Glutamatergic neuron (in vitro differentiated cells): ENCODE measurements at regions not wholly inside any gene's neighbourhood (a gene's known extent, or its start where the extent isn't known, plus 50 kb on each side); places are given as distances from the start of the nearest gene placed in this dataset.
"Not testable (repeated sequence)": the region's sequence is repeated elsewhere in the genome, so short reads cannot be mapped to it uniquely, and the experiment has no call there.

Experiments
- DNase-seq: peaks from one replicate; pipeline ENCODE4 v3.0.0; 2022
- H3K27ac Mint-ChIP-seq: one replicate; pipeline ENCODE4 v1.8.0; 2020; ENCODE audit warnings: mild to moderate bottlenecking, mixed read lengths, inconsistent platforms; ENCODE audit not compliant: unreplicated experiment
- H3K27me3 Mint-ChIP-seq: one replicate; pipeline ENCODE4 v1.8.0; 2020; ENCODE audit warnings: mild to moderate bottlenecking, moderate library complexity, mixed read lengths, inconsistent platforms; ENCODE audit not compliant: unreplicated experiment
- H3K36me3 Mint-ChIP-seq: one replicate; pipeline ENCODE4 v1.8.0; 2020; ENCODE audit warnings: mild to moderate bottlenecking, mixed read lengths, inconsistent platforms; ENCODE audit not compliant: unreplicated experiment
- H3K4me1 Mint-ChIP-seq: one replicate; pipeline ENCODE4 v1.8.0; 2020; ENCODE audit warnings: mild to moderate bottlenecking, low read depth, mixed read lengths, inconsistent platforms; ENCODE audit not compliant: unreplicated experiment
- H3K4me3 Mint-ChIP-seq: one replicate; pipeline ENCODE4 v1.8.0; 2020; ENCODE audit warnings: mild to moderate bottlenecking, mixed read lengths, inconsistent platforms; ENCODE audit not compliant: unreplicated experiment
- H3K9me3 Mint-ChIP-seq: one replicate; pipeline ENCODE4 v1.8.0; 2020; ENCODE audit warnings: mild to moderate bottlenecking, moderate library complexity, mixed read lengths, inconsistent platforms; ENCODE audit not compliant: unreplicated experiment
- CTCF ChIP-seq: fragments of 200-600 bp; sonication (generic); IDR thresholded peaks from one replicate; pipeline ENCODE4 v1.5.0; 2021; ENCODE audit not compliant: partially characterized antibody, unreplicated experiment

- no peak overlapping the region for H3K4me3 Mint-ChIP-seq
- H3K27me3 Mint-ChIP-seq, result peaks cover 7% of the 10 kb centered on the region
- no peak for TF ChIP-seq CTCF
- H3K27ac Mint-ChIP-seq, result peak overlapping the region; percentile 46
- DNase-seq, result peak; percentile 32
- H3K9me3 Mint-ChIP-seq, result peaks cover 16% of the 10 kb centered on the region
- H3K4me1 Mint-ChIP-seq, result peaks cover 20% of the 10 kb centered on the region
- H3K36me3 Mint-ChIP-seq, result peaks cover 20% of the 10 kb centered on the region
Measured at GRCh38 chr5:135747824-135748223, 86.6 kb upstream of the SLC25A48 start.

GRCh38 chr5:135745897-135746500, 88.5 kb upstream of the SLC25A48 start:
- peaks cover 20% of the 10 kb centered on the region for H3K36me3 Mint-ChIP-seq
- no peak overlapping the region for H3K27ac Mint-ChIP-seq
- H3K27me3 Mint-ChIP-seq, result peaks cover 7% of the 10 kb centered on the region
- peaks cover 20% of the 10 kb centered on the region for H3K4me1 Mint-ChIP-seq
- TF ChIP-seq CTCF, result no peak
- H3K4me3 Mint-ChIP-seq, result no peak overlapping the region
- DNase-seq, result no peak
- H3K9me3 Mint-ChIP-seq, result peaks cover 16% of the 10 kb centered on the region

- H3K27me3 Mint-ChIP-seq, result peaks cover 7% of the 10 kb centered on the region
- no peak overlapping the region for H3K4me3 Mint-ChIP-seq
- no peak for DNase-seq
- H3K36me3 Mint-ChIP-seq, result peaks cover 20% of the 10 kb centered on the region
- peaks cover 10% of the 10 kb centered on the region for H3K9me3 Mint-ChIP-seq
- no peak overlapping the region for H3K27ac Mint-ChIP-seq
- no peak for TF ChIP-seq CTCF
- H3K4me1 Mint-ChIP-seq, result peaks cover 16% of the 10 kb centered on the region
Measured at GRCh38 chr5:135743705-135744411, 90.6 kb upstream of the SLC25A48 start.

- no peak for DNase-seq
- peaks cover 7% of the 10 kb centered on the region for H3K27me3 Mint-ChIP-seq
- H3K27ac Mint-ChIP-seq, result no peak overlapping the region
- no peak overlapping the region for H3K4me3 Mint-ChIP-seq
- H3K36me3 Mint-ChIP-seq, result peaks cover 20% of the 10 kb centered on the region
- peaks cover 10% of the 10 kb centered on the region for H3K9me3 Mint-ChIP-seq
- peaks cover 16% of the 10 kb centered on the region for H3K4me1 Mint-ChIP-seq
- TF ChIP-seq CTCF, result no peak
Measured at GRCh38 chr5:135743181-135743580, 91.3 kb upstream of the SLC25A48 start.

- H3K27ac Mint-ChIP-seq, H3K4me1 Mint-ChIP-seq, H3K27me3 Mint-ChIP-seq, H3K4me3 Mint-ChIP-seq, DNase-seq, H3K9me3 Mint-ChIP-seq: not testable (repeated sequence)
- peaks cover 20% of the 10 kb centered on the region for H3K36me3 Mint-ChIP-seq
Measured at GRCh38 chr5:135742240-135742639, 92.2 kb upstream of the SLC25A48 start.
